T47D (cell line): ENCODE measurements at regions not wholly inside any gene's neighbourhood (a gene's known extent, or its start where the extent isn't known, plus 50 kb on each side); places are given as distances from the start of the nearest gene placed in this dataset.

ENCODE experiments used
- DNase-seq, 2 experiments: peaks; one replicate each; pipeline versions ENCODE4 v3.0.0 to v3.0.0-alpha.2; 2011 to 2012; ENCODE audit warnings: low read depth in 1 of 2, low spot score in 1 of 2
- JUND ChIP-seq: IDR thresholded peaks from 2 replicates; pipeline ENCODE4 v1.6.1; 2012; ENCODE audit warnings: low read depth
- in situ Hi-C: cut with HindIII; loops from 2 replicates; pipeline ENCODE4 v1.10.0; 2016; ENCODE audit warnings: low sequenced_read_pairs, low pct_unique_long_range_greater_than_20kb

DNA sequence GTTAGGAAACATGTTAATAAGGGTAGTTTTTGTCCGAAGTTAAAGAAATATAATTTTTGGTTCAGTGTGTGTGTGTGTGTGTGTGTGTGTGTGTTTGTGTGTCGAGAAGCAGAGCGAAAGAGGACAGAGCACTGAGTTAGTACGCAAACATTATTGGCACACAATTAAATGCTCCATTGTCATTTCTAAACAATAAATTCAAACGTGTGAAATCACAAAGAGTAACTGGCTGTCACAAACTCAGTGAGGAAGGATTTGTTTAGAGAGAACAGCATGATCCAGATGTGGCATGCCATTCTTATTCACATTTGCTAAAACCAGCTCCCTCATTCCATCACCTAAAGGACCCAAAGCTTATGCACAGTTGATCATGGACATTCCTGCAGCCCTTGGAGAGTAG is 970.8 kb downstream of the DTWD2 start:
- in situ Hi-C loops, result no loop called here
- TF ChIP-seq JUND, result no peak
- DNase-seq, result no peak

DNA sequence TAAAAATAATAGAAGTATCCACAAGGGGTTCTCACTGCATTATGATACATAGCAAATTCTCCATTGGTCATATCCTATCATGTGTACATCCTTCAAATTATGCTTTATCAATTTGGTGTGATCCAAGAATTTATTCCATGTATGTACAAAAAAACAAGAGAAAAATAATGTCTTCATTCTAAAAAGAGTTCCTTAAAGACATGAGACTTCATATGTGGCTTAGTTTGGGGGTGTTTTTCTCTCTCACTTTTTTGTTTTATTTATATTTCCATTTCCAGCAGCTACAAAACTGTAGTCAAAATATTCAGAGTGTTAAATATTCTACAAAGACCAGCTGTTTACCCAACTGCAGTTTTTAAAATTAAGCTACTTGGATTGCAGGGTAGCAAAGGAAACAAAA is 972.0 kb downstream of the DTWD2 start:
- no peak for DNase-seq
- in situ Hi-C loops, result no loop called here
- no peak for TF ChIP-seq JUND

DNA sequence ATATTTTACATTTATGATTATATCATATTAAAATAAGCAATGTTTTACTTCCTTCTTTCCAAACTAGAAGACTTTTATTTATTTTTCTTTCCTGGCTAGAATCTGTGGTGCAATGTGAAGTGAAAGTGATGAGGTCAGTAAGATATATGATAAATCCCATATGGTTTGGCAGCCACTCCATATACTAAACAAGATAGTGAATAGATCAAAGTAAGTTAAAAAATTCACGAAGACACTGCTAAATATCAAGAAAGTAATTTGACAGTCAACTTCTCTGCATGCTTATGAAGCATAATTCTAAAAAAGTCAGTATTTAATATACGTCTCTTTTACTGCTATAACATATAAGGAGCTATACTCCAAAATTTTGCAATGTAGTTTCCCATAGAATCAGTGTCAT is 972.8 kb downstream of the DTWD2 start:
- no peak for DNase-seq
- in situ Hi-C loops, result no loop called here

DNA sequence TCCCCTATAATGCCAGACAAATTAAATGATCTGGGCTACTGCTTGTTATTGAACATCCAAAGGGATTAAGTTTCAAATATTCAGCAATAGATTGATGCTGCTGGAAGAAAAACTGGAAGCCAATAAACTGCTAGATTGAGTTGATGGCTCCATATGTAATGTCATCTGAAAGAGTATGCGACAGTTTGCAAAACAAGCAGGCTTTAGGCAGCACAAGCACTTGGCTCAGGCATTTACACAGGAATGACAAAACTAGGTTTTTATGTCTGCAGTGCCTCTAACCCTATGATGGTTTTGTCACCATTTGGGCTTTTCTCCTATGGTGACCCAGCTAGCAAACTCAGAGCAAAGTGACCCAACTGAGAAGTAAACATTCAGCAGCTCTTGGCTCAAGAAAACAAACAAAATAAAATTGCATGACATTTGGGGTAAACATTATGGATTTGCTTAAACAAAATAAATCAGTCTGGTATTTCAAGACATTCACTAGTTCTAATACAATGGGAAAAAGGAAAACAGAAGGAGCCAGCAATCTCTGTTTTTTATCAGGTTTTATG is 978.5 kb downstream of the DTWD2 start:
- peak; percentile 91; the same call in 1 of the 2 replicates for TF ChIP-seq JUND
- peak in 1 of 2 experiments; percentile 99 for DNase-seq
- in situ Hi-C loops, result no loop called here

More for the DNA sequence above, 972.8 kb downstream of the DTWD2 start:
- TF ChIP-seq JUND, result no peak

DNA sequence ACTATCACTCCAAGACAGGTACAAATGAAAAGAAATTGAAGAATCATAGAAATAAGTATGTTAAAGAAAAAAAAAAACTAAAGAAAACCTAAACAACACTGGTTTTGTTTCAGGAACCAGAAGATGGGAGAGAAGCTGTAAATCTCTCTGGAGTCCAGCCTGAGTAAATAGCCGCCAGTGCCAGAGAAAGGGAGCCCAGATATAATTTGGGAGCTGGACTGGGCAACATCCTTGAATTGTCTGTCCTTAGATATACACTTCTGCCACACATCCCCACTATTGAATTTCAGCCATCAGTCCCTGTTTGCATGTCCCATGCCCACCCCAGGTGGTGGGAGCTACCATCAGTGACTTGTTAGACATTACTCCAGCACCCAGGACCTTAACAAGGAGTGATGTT is 979.6 kb downstream of the DTWD2 start:
- in situ Hi-C loops, result no loop called here
- peak in 1 of 2 experiments; percentile 82 for DNase-seq
- no peak for TF ChIP-seq JUND

DNA sequence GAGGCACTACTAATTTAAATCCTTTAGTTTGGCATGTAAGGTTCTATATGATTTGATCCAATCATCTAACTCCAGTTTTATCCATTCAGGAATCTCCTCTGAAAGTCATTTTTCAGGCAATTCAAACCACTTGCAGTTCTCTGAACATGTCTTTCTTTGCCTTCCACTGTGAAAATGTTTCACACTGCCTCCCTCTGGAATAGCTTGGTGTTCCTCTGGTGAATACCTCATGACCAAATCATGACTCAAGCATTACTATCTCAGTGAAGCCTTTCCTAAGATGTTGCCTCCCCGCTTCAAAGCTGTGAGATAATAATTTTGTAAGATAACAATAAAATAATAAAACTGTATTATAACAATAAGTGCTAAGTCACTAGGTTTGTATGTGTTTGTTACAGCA is 981.1 kb downstream of the DTWD2 start:
- TF ChIP-seq JUND, result no peak
- in situ Hi-C loops, result no loop called here
- DNase-seq, result peak in 1 of 2 experiments; percentile 50

DNA sequence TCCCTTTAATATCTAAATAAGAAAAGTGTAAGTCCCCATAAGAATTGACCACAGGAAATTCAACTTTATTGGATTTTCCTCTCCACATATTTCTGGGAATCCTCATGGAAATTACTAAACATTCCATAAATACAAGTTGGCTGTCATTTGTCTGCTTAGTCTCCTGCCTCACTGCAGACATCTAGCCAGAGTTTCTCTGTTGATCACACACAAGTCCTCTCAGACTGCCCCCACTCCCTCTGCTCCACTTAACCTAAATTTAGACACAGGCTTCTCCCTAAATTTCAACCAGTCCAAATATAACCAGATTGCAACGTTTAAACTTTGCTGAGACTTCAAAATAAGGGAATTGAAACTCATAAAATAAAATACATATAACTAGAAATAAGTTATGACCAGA is 982.1 kb downstream of the DTWD2 start:
- no peak for DNase-seq
- in situ Hi-C loops, result no loop called here
- no peak for TF ChIP-seq JUND

DNA sequence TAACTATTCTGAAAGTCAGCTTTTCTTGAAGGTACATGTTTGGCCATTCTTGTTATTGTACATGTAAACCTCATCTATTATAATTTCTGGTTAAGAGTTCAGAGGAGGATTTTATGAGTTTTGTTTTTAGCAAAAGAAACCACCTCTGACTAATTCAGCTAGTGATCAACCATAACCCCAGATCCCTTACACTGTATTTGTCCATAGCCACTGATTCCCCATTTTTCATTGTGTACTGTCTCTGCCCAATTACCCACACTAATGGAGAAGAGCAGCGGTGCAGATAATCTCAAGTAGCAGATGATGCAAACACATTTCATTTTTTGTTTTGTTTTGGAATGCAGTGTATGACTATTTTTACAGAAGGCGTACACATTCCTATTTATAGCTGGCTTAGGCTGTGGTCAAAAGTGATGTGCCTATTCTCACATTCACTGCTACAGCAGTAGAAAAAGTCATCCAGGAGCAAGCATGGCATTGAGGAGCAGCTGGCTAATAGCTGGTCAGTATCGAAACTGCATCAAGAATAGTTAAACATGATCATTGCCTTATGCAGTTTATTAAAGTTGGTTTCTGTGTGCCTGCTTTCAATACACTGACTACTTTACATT is 988.3 kb downstream of the DTWD2 start:
- DNase-seq, result no peak
- in situ Hi-C loops, result no loop called here
- no peak for TF ChIP-seq JUND

DNA sequence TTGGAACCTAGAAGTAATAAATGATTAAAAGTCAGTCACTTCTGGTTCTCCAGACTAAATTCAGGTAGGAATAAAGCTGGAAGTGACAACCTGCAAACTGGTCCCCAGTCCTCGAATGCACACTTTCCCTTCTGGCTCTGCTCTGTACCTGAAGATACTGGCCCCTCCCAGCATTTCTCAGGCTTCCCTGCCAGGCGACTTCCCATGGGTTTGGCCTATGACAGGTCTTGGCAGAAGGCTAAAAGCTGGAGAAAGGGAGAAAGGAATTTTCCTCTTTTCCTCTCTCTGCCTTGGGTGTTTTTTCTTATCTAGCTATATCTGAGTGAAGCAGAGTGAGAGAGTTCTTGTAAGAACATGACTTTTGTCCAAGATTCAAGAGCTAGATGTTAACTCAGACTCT is 1005.7 kb downstream of the DTWD2 start:
- DNase-seq, result peak in 1 of 2 experiments; percentile 65
- no peak for TF ChIP-seq JUND
- in situ Hi-C loops, result no loop called here

DNA sequence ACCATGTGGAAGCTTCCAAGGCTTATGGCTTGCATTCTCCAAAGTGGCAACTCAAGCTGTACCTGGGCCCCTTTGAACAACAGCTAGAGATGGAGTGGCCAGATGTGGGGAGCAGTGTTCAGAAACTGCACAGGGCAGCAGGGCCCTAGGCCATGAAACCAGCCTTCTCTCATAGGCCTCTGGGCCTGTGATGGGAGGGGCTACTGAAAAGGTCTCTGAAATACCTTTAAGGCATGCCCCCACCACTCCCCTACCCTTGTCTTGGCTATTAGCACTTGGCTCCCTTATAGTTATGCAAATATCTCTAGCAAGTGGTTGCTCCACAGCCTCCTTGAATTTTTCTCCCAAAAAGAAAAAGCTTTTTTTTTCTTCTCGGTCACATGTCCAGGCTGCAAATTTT is 1014.6 kb downstream of the DTWD2 start:
- in situ Hi-C loops, result no loop called here
- no peak for TF ChIP-seq JUND
- no peak for DNase-seq

DNA sequence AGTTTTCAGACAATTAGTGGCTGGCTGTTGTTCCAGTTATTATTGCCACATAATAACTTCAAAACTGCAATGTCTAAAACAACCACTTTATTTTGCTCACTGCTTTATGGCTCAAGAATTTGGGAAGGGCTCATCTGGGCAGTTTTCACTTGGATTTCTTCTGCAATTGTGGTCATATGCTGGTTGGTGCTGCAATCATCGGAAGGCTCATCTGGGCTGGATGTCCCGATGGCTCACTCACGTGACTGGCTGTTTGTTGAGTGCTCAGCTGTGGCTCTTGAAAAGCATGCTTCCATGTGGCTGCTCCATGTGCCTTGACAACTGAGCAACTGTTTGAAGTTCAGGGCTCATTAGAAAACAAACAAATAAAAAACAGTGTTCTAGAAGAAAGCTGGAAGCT is 1032.5 kb downstream of the DTWD2 start:
- in situ Hi-C loops, result no loop called here
- TF ChIP-seq JUND, result no peak
- DNase-seq, result no peak

DNA sequence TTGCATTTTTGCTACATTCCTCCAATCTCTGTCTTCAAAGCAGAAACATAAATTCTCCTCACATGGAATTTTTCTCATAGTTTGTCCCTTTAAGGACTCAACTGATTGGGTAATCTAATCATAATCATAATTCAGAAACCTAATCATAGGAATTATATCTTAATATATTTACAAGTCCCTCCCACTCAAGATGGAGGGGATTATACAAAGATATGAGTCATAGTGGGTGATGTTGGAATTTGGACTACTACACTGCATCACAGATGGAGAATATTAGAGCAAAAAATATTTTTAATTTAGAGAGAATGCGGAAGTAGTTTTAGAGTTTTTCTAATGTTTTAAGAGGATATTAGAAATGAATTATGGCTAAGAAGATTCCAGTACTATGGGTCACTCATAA is 1034.0 kb downstream of the DTWD2 start:
- TF ChIP-seq JUND, result no peak
- in situ Hi-C loops, result no loop called here
- no peak for DNase-seq

DNA sequence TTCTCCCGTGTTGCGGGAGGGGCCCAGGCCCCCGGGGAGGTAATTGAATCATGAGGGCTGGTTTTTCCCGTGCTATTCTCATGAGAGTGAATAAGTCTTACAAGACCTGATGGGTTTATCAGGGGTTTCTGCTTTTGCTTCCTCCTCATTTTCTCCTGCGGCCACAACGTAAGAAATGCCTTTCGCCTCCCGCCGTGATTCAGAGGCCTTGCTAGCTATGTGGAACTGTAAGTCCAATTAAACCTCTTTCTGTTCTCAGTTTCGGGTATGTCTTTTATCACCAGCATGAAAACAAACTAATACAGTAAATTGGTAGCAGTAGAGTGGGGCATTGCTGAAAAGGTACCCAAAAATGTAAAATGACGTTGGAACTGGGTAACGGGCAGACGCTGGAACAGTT is 1035.1 kb downstream of the DTWD2 start:
- no peak for DNase-seq
- in situ Hi-C loops, result no loop called here
- TF ChIP-seq JUND, result no peak

DNA sequence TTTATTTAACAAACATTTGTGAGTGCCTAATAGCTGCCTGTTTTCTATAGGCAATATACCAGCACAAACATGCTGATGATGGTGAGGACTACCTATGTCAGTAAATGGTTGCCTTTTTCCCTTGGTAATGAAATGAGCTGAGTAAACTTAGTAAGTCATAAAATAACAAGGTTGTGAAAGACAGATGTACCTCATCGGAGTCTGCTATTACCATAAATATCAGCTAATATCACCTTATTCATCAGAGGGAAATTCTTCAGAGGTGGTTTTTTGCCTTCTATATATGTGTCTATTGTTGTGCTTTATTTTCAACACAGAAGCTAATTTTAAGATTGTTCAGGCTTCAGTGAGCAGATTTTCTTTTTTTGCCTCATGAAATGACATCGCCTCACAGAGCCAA is 1040.5 kb downstream of the DTWD2 start:
- TF ChIP-seq JUND, result no peak
- no peak for DNase-seq
- in situ Hi-C loops, result no loop called here
